CD4-positive, alpha-beta T cell treated with Interferon alpha-2 for 1 hour (primary cell): ENCODE measurements at regions not wholly inside any gene's neighbourhood (a gene's known extent, or its start where the extent isn't known, plus 50 kb on each side); places are given as distances from the start of the nearest gene placed in this dataset.

Experiments used
- DNase-seq, 2 donors: peaks; one replicate each; pipeline ENCODE4 v3.0.0-alpha.2; 2020 to 2022

DNA sequence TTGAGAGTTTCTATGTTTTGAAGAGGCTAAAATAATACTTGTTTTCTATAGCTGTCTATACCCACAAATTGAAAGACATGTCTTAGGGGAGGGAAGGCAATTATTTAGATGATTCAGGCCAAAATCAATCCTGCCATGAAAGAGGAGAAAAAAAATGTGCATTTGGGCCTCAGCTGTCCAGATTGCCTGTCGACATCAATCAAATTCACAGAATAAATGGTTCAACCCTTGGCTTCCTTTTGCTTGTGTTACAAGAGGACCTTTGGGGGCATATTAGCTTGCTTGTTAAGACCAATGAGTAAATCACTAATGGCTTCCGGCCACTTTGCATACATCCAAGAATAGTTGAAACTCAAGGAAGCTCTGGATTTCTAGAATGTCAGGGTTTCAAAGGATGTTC, 900.8 kb upstream of the CELF4 start:
- DNase-seq: no peak

DNA sequence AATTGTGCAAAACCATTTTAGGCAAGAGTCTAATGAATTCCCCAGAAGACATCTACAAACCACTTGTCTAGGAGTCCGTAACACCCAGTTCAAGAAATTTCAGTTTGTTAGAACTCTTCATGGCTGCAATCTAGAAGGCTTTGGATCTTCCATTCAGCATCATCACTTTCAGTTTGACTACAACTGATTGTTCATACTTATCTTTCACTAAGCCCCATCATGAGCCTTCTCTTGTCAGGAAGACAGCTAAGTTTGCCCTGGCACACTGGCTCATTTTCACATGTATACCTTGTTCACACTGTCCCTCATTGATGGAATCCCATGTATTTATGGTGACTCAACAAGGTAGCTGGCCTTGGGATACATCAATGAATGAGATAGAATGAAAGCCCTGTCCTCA, 898.4 kb upstream of the CELF4 start:
- DNase-seq: no peak

DNA sequence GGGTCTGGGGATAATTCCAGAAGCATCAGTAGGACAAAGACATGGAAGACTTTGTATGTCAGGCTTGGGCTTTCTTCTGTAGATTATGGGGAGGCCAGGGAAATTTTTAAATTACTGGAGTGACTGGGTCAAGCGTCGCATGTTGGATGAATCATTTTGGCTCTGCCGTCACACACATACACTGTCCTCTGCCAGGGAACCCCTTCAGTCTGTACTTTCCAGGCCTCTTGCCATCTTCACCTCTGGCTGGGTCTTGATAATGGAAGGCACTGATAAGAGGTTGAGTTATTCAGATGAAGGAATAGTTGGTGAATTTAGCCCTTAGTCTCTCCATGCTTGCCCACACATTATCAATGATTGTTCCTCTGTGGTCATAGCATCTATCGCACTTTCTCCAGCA, 895.1 kb upstream of the CELF4 start:
- no peak for DNase-seq

DNA sequence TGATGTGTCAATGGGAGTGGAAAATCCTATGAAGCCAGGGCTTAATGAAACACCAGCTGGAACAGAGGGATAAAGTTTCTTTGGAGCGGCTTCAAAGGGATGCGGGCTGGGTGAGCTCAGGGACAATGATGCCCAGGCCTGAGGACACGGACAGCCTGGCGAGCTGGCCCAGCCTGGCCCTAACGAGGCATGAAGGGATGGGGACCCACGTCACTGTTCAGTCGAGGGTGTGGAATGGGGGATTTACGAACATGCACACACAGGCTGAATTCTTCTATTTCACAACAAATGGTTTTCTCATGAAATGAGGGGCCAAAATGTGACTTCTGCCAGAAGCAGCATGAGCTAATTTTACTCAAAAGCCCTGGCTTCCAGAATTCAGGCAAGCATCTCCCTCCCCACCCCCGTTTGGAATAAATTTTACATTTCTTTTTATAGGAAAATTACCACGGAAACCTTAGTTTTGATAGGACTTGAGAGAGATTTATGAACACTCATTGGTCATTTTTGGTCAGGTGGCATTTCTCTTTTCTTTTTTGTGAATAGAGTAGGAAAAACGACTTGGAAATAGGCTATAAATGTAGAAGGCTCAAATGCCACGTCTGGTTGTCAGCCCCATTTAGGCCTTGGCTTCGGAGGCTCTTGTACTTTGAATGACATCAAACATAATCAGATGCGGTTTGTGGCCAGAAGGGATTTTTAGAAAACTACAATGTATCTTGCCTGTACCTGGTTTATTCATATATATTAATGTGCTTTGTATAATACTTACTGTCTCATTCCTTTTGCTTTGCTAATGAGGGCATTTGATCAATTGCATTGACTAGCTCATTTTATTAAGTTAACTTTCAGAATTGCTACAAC, 893.8 kb upstream of the CELF4 start:
- DNase-seq: no peak

DNA sequence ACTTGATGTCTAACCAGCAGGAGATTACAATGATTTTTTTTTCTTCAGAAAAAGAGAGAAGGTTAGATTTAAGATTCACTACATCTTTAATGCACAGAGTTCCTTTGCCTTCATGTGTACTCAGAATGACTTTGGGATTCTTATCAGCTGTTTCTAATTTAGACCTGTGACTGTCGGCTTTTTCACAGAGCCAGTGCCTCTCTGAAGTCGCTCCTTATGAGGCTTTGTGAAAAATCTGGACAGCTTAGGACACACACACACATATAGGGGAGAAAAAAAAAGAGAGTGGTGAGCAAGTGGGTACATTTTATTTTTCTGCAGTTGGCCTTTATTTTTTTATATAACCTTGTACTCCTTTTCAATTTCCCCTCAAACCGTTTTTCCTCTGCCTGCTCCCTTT, 893.1 kb upstream of the CELF4 start:
- no peak for DNase-seq

DNA sequence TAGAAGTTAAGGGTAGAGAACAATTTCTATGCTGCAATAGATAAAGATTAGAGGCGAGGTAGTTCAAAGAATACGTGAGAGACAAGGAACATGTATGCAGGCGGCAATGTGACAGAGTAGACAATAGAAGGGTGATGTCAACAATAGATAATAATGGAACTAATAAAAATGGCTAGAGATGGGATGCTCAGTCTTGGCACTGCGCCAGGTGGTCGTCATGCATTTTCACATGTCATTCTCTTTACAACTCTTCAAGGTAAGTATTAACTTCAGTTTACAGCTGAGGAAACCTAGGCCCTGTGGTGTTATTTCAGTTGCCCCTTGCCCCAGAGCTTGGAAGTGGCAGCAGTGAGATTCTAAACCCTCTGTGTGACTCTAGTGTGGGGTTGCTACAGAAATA, 890.7 kb upstream of the CELF4 start:
- no peak for DNase-seq

DNA sequence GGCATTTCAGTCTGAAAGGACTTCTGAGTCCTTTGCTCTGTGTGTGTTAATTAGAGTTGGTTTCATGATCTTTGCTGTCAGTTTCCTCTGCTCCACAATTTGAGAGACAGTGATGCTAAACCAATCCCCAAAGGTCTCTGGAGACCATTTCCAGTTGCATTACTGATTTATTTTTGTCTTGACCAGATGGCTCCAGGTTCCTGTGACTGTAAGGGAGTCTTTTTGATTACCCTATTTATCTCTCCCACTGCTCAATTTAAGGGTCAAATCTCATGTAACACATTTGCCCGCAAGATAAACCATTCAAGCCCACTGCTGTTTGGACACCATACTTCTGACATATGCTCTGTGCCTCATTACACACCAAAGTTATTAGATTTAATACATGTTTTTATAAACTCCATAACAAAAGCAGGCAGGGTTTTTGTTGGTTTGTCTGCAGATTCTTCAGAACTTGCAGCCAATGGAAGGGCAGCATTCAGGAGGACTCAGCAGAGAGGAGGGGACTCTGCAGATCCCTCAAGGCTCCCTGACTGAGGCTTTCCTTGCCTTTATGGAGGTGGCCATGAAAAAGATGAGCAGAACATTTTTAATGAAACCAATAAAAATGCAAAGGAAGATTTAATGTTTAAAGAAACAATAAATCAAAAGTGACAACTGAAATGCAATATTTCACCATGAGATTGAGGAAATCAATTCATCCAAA, 889.3 kb upstream of the CELF4 start:
- DNase-seq: no peak

DNA sequence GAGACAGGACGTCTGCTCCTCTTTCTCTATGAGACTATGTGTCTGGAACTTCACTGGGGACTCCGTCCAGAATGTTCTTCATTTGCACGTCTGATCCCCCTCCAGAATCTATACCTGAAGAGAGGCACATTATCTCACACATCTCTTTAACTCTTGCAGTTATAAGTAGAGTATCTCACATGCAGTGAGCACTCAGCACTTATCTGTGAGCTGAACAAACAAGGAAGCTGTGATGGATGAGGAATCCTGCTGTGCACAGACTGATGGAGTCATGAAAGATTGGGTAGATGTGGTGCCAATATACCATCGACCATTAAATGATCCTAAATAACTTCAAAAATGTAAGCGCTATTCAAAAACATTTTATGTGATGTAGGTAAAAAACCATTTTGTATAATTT, 888.3 kb upstream of the CELF4 start:
- DNase-seq: no peak

DNA sequence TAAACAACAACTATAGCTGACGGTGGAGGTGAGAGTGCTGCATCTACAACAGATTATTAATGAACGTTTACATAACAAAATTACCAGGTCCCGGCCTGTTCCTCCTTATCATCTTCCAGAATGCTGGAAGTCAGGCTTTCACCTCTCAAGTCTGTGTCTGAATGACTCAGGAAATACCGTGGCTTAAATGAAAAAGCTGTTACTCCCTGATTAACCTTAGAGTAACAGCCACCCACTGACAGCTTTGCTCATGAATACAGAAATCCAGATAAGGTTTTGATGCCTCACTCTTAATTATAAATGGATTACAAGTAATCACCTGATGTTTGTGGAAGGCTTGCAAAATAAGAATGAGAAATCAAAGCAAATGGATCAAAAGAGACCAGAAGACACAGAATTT, 885.3 kb upstream of the CELF4 start:
- DNase-seq: no peak

DNA sequence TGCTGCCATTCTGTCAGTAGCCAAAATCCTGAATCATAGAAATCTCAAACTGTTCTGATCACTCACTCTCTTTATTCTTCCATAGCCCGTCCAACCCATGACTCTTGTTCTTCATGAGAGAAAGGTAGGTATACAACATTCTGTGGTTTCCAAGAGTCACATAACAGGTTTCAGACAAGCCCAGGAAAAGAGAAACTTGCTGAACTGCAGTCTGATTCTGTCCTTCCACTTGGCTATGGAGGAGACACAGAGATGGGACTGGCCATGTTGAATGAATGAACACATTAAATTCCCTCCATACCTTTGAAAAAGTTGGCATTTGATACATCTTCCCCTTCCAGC, 880.2 kb upstream of the CELF4 start:
- no peak for DNase-seq

DNA sequence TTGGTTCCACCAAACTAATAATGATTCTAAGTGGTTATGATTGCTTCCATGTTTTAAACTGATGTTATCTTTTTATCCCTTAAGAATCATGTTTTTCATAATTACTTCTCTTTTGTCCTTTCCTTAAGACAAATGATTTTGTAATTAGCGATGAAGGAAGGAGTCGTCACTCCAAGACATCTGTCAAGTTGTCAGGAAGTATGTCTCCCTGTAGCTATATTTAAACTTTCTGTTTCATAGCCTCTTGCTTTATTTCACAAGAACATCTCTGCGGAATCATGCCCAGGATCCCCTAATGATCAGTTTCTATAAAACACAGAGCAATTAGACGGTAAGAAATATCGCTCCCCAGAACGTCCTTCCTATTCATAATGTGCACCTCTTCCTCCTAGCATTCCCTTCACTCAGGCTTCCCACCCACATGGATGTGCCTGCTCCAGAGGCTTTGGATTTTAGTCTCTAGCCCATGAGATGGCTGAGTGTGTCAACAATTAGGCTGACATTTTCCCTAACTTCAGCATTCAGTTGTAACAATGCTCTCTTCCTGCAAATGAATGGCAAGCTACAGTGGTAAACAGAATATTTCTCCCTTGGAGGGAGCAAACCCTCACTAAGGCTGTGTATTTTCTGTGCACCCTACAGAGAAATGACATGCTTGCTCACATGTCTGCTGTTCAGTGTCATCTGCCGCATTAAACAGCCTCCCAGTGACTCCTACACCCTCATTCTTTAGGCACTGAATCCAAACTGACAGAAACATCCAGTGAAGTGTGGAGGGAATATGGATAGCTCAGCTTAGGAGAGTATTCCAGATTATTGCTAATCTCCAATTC, 879.6 kb upstream of the CELF4 start:
- DNase-seq: no peak

DNA sequence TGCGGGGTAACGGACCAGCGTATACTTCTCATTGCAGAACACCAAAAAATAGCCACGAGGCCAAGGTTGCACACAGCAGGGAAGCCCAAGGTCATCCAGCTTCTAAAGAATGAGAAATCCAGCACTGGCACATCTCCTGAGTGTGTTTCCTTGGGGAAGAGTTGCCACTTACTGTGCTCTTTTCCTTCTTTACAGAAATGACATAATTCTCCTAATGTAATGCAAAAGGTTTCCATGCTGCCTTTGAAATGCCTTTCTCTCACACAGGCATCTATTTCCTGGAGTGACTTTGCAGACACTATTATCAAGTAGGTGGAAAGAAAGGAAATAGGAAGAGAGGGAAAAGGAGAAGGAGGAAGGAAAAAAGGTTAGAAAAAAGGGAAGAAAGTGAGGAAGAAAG, 862.1 kb upstream of the CELF4 start:
- DNase-seq: no peak

DNA sequence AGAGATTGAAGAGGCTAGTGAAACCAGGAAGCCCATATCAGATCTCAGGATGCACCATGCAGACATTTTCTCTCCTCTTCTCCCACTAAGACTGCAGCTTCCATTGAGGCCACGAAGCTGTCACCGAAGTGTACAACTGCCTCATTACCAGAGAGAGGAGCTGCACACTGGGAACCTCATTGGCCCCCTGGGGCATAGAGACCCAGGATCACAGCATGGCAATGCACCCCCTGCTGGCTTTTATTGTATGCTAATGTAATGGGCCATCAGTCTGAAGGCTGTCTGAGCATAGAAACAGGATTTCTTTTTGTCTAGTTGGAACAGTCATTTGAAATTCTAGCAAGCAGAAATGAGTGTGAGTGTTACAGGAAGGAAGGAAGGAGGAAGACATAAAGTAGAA, 861.6 kb upstream of the CELF4 start:
- DNase-seq: no peak

DNA sequence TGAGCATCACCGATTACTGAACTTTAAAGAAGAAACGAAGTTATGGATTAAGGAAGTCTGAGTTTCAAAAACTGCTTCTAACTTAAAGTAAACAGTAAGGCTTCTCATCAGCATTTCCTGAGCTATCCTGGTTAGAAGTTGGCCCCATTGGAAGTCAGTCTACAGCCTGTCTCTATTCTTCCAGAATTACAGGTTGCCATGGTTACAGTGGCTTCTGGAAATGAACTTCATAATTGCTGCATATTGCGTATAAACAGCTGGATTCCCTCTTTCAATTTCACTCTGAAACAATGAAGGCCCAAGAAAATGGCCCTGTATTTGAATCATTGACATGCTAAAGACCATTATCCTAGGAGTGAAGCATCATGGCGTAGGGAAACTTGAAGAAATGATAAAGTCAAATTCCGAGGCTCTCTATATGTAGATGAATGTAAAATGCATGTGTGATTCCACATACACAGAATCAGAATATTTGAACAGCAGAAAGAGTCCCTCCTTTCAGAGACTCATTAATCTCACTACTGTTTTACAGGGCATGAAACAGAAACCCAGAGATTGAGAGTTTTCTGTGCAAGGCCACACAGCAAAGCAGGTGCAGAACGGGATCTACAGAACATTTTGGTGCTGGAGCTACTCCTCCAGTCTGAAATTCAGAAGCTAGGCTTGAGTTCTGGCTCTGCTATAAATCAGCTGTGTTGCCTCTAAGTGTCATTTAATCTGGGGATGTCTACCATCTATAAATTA, 856.4 kb upstream of the CELF4 start:
- no peak for DNase-seq

DNA sequence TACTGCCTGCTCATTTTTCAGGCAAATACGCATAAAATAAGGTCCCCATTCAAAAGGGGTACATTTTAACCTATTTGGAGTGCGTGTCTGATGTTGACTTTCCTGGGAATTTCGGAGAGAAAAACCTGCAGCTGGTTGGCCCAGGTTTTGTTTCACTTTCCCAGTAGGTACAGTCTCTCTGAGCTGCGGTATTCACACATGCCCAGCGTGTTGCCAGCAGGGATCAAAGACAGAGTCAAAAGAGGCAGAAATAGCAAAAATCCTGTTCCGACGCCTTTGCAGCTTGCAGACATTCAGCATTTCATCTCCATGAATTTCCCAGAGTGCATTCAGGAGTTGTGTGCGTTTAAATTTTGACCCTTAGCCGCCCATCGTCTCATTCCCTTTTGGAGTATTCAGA, 855.4 kb upstream of the CELF4 start:
- DNase-seq: no peak

DNA sequence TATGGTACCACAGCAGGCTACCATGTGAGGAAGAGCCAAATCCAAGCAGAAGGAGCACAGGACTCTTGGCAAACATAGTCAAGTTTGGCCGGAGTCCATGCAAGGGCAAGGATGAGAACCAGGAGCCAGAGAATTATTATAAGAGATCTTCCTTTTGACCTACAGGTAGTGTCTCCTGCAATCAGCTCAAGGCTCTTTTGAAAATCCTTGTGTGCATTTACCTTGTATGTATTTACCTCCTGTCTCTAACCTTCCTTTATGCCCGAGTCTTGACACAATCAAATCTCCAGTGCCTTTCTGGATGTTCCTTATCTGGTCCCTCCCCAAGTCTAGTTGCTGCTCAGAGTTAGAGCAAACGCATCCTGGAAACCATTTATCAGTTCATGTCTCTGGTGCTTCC, 855.0 kb upstream of the CELF4 start:
- DNase-seq: no peak

DNA sequence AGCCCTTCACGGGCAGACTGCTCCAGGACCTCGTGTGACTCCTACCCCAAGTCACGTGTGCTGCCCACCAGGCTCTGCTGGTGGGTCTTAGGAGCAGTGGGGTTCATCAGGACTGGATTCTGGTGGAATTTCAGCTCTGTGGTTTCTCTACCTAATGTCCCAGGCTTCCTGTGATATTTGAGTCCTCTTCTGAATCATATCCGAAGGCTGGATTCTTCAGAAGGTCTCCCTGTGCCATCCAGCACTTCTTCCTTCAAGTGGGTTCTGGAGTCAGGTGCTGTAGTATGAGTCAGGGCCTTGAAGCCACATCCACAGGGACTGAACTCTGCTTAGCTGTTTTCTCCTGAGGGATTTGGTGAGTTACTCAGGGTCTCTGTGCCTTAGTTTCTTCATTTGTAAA, 850.2 kb upstream of the CELF4 start:
- no peak for DNase-seq

DNA sequence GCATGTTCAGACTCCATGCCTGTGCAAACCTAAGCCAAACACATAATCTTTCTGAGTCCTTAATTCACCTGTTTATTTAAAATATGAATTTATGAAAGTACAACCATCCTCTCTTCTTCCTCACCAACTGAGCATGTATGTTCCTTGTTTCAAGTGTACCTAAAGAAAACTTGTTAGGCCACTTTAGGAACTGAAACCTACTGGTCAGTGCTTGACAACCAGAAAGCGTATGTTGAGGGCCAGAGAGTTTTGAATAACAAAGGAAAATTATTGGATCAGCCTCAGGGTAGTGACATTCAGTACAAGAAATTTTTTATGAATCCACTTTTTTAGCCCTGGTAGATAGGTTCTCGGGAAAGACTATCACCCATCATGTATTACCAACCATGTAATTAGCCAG, 847.6 kb upstream of the CELF4 start:
- DNase-seq: no peak

DNA sequence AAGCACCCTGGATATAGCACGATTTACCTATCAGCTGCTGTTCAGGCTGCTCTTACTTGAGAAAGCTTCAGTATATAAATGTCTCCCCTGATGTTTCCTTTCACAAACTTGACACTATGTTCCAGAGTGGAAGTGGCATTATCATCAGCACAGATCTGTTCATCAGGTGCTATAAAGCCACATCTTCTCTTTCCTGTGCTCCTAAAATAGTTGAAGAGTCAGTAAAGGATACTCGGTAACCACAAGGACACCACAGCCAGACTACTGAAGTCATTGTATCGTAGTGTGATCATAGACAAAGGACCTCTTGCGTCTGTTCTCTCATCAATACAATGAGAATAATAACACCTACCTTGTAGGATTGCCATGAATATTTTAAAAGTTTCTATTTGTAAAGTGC, 841.0 kb upstream of the CELF4 start:
- DNase-seq: no peak

DNA sequence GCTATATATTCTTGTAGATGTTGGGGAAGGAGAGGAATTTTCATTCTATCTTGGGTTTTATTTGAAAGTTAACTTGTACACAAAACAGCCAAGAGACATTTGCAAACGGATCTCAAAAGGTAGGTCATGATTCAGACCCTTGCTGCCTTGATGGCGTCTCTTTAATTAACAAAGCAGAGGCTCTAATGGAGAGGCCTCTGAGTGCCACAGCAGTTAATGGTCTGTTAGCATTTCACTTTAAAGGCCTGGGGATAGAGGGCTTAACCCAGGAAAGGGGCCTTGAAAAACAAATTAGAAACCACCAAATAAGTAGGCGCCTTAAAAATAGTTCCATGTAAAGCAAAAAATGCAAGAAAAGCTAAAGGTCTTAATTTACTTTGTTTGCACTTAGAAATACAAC, 836.9 kb upstream of the CELF4 start:
- no peak for DNase-seq

DNA sequence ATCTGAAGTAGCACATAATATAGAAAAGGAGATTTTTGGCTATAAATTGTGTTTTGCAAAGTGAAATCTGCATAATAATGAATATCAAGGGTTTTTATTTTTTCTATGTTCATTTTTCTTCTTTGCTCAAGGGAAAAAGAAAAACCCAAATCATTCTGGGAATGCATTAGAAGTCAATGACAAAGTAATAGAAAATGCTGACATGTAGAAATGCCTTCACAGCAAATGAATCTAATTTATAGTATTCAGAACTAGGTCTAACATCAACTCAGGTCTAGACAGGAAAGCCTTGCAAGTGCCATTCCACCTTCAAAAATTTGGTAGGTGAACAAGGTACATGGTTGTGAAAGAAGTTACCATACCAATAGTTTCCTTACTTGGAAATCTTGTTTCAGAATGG, 831.5 kb upstream of the CELF4 start:
- DNase-seq: no peak

DNA sequence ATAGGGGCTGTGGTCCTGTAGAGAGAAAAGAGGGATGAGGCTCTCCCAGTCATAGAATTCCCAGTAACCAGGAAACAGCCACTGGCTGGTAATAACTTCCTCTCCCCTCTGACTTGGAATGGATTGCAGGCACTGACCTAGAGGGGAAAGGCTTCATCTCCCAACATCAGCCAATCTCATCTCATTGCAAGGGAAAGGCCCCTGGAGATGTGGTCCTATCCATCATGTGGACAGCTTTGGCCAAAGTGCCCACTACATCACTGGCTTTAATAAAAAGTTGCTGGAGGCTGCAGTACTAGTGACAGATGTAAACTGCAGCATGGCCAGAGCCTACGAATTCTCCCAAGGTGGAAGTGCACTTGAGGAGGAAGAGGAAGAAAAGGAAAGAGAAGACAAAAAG, 820.5 kb upstream of the CELF4 start:
- no peak for DNase-seq
